Muscle of arm (tissue), 1 donor: ENCODE measurements at regions not wholly inside any gene's neighbourhood (a gene's known extent, or its start where the extent isn't known, plus 50 kb on each side); places are given as distances from the start of the nearest gene placed in this dataset.
"Not testable (repeated sequence)": the region's sequence is repeated elsewhere in the genome, so short reads cannot be mapped to it uniquely, and the experiment has no call there.

Experiments
- DNase-seq: peaks from one replicate; pipeline ENCODE4 v3.0.0-alpha.2; 2013

- no peak for DNase-seq
Observed at GRCh38 chr16:80123189-80123588, 417.6 kb upstream of the DYNLRB2 start.

- DNase-seq: peak; percentile 66
Observed at GRCh38 chr16:80122115-80122514, 418.7 kb upstream of the DYNLRB2 start.

DNA sequence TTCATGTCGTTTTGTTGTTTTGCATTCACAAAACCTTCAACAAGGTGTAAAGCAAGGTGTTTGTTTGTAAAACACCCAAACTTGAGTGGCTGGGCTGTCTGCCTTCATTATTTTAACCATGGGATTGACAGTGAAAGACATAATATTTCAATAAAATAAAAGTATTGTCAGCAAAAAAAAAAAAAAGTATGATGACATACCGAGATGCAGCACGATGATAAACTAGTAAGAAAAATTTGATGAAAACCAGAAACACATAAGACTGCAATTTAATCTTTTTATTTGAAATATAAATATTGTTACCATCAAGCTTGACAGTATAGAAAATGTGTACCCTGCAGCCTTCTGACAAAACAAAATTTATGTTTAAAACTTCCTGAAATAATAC is 419.3 kb upstream of the DYNLRB2 start:
- DNase-seq: no peak

DNA sequence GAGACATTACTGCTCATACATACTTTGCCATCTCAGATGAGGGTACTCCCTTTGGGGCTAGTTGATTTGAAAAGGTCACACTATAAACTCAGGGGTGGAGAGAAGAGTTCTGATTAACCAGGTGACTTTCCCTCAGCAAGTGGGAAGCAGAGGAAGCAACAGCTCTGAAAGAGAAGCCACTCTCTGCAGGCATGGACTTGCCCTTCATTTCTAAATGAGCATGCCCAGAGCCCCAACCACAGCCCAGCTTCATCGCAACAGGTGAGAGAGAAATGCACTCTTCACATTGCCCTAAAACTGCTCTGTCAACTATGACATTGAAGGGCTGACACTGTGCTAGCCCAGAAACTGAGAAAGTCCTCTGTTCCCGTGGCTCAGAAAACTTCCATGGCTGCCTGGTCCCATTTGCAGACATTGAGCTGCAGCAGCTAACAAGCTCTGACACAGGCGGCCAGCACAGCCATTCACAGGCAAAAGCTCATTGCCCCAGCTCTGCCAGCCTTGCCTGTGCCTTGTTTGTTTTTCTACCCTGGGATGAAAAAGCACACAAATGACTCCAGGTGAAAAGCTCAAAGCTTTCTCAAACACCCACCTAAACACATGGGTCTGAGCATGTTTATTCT is 419.8 kb upstream of the DYNLRB2 start:
- no peak for DNase-seq

- no peak for DNase-seq
Observed at GRCh38 chr16:80117556-80118130, 423.1 kb upstream of the DYNLRB2 start.

GRCh38 chr16:80116711-80117110 is 424.1 kb upstream of the DYNLRB2 start:
- no peak for DNase-seq

GRCh38 chr16:80114699-80115098 is 426.1 kb upstream of the DYNLRB2 start:
- no peak for DNase-seq

DNA sequence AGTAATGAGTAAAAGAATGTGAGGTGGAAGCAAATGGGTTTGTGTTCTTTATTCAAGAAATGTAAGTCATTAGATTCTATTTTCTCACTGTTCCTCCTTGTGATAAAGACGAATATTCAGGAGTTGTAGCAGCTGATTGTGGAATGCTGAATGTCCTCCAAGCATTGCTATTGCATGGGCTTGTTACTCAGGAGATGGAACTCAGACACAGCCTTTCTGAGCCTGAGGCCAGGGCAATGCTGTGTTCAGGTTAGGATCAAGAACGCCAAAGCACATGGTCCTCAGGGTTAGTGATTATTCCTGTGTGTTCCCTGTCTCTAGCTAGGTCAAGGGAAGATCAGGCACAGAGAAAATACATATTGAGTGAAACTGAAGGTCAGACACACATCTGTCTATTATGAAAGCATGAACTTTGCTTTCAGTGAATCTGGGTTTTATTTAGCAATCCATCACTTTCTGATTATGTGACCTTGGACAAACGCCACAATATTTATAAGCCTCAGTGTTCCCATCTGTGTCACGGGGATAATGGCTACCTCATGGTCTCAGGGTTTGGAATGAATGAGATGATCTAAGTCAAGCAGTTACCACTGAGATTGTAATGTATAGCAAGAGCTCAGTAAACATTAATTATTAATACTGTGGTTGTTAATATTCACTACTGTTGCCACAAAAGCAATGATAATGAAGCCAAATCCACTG is 426.8 kb upstream of the DYNLRB2 start:
- no peak for DNase-seq

DNA sequence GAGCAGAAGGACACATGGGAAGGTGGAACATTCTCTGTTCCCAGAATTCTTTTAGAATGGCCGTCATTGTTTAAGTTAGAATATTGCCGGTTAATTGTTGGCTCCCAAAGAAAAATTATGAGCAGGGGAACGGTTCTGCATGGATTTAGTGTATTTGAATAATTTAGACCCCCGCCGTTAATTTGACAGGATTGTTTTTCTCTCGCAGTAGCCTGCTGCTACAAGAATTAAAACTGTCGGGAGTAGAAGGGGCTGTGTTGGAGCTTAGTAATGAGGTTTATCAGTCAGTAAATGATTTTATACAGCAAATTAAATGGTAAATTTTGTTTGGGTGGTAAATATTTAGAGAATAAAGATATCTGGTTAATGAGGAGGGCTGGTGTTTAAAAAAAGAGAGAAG is 431.2 kb upstream of the DYNLRB2 start:
- no peak for DNase-seq

- DNase-seq: no peak
Observed at GRCh38 chr16:80107900-80108299, 432.9 kb upstream of the DYNLRB2 start.

GRCh38 chr16:80105751-80106150 is 435.0 kb upstream of the DYNLRB2 start:
- no peak for DNase-seq

- DNase-seq: no peak
Observed at GRCh38 chr16:80105160-80105559, 435.6 kb upstream of the DYNLRB2 start.

DNA sequence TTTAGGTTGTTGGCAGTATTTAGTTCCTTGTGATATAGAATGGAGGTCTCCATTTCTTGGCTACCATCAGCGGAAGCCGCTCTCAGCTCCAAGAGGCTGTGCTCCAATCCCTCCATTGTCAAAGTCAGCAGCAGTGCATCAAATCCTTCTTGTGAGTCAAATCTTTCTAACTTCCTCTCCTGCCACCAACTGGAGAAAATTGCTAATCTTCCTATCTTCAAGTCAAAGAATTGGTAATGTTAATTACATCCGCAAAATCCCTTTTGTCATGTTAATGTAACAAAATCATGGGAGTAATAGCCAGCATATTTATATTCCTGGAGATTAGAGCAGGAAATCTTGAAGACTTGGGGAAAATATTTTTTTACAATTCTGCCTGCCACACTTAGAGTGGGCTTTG is 436.4 kb upstream of the DYNLRB2 start:
- no peak for DNase-seq

- no peak for DNase-seq
Observed at GRCh38 chr16:80103463-80103862, 437.3 kb upstream of the DYNLRB2 start.

DNA sequence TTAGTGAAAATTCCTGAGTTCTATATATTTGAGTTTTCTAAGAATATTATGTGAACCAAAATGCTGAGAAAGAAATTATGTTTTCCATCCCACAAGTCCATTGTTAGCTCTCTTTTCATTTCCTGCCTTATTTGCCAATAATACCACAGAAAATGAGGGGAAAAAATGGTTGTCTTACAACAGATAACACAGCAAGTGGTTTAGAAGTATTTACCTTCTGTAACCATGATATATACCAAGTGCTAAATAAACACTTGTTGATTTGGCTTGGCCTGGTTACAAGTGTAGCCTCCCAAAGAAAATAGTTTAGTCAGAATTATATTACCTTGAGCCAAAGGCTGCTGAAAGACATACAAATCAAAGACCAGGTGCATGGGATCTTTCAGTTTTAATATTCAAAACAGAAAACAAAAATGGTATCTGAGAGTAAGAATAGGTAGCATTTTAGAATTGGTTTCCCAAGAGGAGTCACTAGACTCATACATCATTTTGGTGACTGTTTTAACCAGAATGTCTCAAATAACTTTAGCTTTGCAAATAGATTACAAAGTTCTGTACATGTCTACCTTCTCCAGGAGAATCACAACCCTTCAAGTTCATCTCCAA is 439.8 kb upstream of the DYNLRB2 start:
- no peak for DNase-seq

GRCh38 chr16:80100186-80100585 is 440.6 kb upstream of the DYNLRB2 start:
- DNase-seq: no peak

DNA sequence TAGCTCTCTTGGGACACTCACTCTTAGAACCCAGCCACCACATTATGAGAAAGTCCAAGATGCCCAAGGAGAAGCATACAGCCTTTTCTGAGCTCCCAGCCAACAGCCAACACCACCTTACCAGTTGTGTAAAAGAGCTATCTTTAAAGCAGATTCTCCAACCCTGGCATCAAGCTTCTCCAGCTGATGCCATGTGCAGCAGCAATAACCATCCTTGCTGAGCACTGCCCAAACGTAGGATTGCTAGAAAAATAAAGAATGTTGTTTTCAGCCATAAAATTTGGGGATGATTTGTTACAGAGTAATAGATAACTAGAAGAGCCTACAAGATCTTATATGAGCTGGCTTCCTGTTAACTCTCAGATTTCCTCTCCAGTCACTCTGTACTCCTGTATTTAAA is 443.7 kb upstream of the DYNLRB2 start:
- DNase-seq: no peak

- no peak for DNase-seq
Observed at GRCh38 chr16:80092681-80093080, 448.1 kb upstream of the DYNLRB2 start.

- DNase-seq: not testable (repeated sequence)
Observed at GRCh38 chr16:80091453-80091852, 449.3 kb upstream of the DYNLRB2 start.

- DNase-seq: no peak
Observed at GRCh38 chr16:80085606-80086005, 455.2 kb upstream of the DYNLRB2 start.

DNA sequence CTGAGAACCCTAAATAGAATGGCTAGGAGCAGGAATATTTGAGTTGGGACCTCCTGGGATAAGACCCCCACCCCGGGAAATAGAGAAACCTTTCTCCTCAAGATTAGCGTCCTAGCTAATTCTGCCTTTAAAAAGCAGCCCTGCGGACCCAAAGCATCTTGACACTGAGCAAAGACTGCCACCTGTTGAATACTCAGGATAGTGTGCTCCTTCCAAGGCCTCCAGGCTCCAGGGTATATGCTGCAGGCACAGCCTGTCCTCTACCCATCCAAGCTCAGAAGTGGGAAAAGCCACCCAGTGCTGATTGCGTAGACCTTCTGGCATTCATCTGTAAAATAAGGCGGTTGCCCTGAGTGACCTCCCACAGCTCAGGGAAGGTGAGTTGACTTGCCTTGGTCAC is 456.2 kb upstream of the DYNLRB2 start:
- DNase-seq: peak; percentile 72

DNA sequence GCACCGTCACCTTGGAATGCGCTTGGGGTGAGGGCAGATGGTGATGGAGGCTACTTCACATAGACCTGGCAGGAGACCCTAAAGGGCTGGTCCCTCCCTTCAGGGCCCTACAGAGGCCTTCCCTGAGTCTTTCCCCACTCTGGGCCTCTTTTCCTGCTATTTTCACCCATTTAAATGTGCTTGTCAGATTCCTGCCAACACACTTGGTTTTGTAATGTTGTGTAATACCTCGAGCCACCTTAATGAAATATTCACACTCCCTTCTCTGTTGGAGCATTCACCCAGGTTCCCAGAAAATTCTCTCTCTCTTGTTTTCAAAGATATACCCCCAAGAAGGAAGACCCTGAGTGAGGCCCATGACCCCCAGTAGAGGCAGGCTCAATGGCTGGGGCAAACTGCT is 456.6 kb upstream of the DYNLRB2 start:
- no peak for DNase-seq

DNA sequence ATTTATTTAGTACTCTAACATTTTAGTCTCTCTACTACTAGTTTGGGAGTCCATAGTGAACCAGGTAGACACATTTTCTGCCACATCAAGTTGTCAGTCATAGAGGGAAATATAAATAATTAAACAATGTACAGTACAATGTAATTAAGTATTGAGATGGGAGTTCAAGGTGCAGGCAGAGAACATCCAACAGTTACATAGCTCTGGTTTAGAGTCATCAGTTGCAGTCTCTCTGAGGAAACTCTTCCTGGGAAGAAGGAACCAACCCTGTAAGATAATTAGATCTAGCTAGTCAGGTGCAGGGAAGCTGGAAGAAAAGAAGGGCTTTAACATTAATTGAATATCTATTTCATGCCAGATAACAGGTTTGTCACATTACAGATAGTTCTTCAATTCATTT is 457.9 kb upstream of the DYNLRB2 start:
- no peak for DNase-seq
